SK-N-SH (cell line): ENCODE measurements at regions not wholly inside any gene's neighbourhood (a gene's known extent, or its start where the extent isn't known, plus 50 kb on each side); places are given as distances from the start of the nearest gene placed in this dataset.

ENCODE experiments used
- CTCF ChIP-seq: fragments of 200-600 bp; sonication (generic); IDR thresholded peaks from 2 replicates; pipeline ENCODE4 v1.6.1; 2017; ENCODE audit warnings: antibody characterized with exemption, mild to moderate bottlenecking, moderate library complexity
- NFIC ChIP-seq: IDR thresholded peaks from 2 replicates; pipeline ENCODE4 v1.4.0; 2012; ENCODE audit warnings: borderline replicate concordance
- POLR2AphosphoS5 ChIP-seq: IDR thresholded peaks from 2 replicates; pipeline ENCODE4 v1.6.1; 2012; ENCODE audit warnings: low read depth, low read length
- TEAD4 ChIP-seq: IDR thresholded peaks from 2 replicates; pipeline ENCODE4 v1.4.0; 2012; ENCODE audit warnings: mild to moderate bottlenecking, borderline replicate concordance; ENCODE audit not compliant: insufficient read depth

GRCh38 chr1:182128502-182128901 lies 67.0 kb upstream of the ZNF648 start:
- no peak for TF ChIP-seq POLR2AphosphoS5
- TF ChIP-seq CTCF: no peak
- TF ChIP-seq TEAD4: no peak
- no peak for TF ChIP-seq NFIC
